GM12872 (cell line): ENCODE measurements at regions not wholly inside any gene's neighbourhood (a gene's known extent, or its start where the extent isn't known, plus 50 kb on each side); places are given as distances from the start of the nearest gene placed in this dataset.

Experiments used
- CTCF ChIP-seq: IDR thresholded peaks from 3 replicates; pipeline ENCODE4 v1.5.1; 2011; ENCODE audit warnings: low read depth, mild to moderate bottlenecking, low read length, moderate library complexity; ENCODE audit not compliant: insufficient read depth

GRCh38 chr3:94787734-94788270, 724.9 kb downstream of the NSUN3 start:
- TF ChIP-seq CTCF: no peak

- no peak for TF ChIP-seq CTCF
These were observed 731.7 kb downstream of the NSUN3 start for GRCh38 chr3:94794563-94794962.

GRCh38 chr3:94799420-94800060, 736.7 kb downstream of the NSUN3 start:
- TF ChIP-seq CTCF: no peak

- TF ChIP-seq CTCF: no peak
These were observed 749.0 kb downstream of the NSUN3 start for GRCh38 chr3:94811836-94812235.

- TF ChIP-seq CTCF: no peak
These were observed 758.4 kb downstream of the NSUN3 start for GRCh38 chr3:94821241-94821640.

GRCh38 chr3:94822298-94822697, 759.4 kb downstream of the NSUN3 start:
- no peak for TF ChIP-seq CTCF

- TF ChIP-seq CTCF: peak; percentile 66
These were observed 799.8 kb downstream of the NSUN3 start for GRCh38 chr3:94862703-94863102.
